GM12892 (cell line): ENCODE measurements at regions not wholly inside any gene's neighbourhood (a gene's known extent, or its start where the extent isn't known, plus 50 kb on each side); places are given as distances from the start of the nearest gene placed in this dataset.

Source experiments
- POLR2A ChIP-seq: IDR thresholded peaks from 2 replicates; pipeline ENCODE4 v1.6.1; 2011; ENCODE audit warnings: low read depth, low read length, control low read depth
- POLR2AphosphoS5 ChIP-seq: IDR thresholded peaks from 2 replicates; pipeline ENCODE4 v1.6.1; 2011; ENCODE audit warnings: low read depth, low read length, control low read depth

DNA sequence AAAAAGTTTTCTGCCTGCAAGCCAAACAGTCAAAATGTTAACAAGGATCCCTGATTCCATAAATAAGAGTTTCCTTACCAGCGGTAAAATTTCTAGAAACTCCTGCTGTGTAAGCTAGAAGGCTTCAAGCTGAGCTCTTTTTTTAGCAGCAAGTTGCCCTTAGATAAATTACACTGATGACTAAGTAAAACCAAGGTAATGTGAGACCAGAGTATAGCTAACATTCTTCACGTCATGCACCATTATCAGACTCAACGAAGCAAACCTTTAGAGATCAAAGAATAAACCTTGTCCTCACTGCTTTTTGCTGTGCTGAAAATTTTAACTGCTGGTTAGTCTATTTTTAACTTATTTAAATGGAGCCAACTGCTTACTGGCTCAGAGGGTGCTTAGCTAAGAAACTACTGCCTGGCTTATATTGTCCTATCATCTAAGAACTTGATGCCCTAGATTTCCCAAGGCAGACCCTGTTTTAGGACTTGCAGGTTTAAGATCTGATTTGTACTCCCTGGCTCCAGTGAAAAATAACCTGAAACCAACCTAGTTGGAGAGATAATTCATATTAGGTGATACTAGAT is 900.7 kb downstream of the JRKL start:
- TF ChIP-seq POLR2AphosphoS5 (no peak), POLR2A (no peak)
